Fibroblast of mammary gland (primary cell): ENCODE measurements at regions not wholly inside any gene's neighbourhood (a gene's known extent, or its start where the extent isn't known, plus 50 kb on each side); places are given as distances from the start of the nearest gene placed in this dataset.
"Not testable (repeated sequence)": the region's sequence is repeated elsewhere in the genome, so short reads cannot be mapped to it uniquely, and the experiment has no call there.

ENCODE experiments used
- DNase-seq: peaks from one replicate; pipeline ENCODE4 v3.0.0-alpha.2; 2010; ENCODE audit warnings: low read depth
- H3K4me3 ChIP-seq: 2 replicates; pipeline ENCODE4 v1.5.1; 2011; ENCODE audit warnings: low read depth, mild to moderate bottlenecking, low read length, moderate library complexity; ENCODE audit not compliant: control insufficient read depth
- CTCF ChIP-seq: conservative IDR thresholded peaks from 2 replicates; pipeline ENCODE4 v1.5.1; 2011; ENCODE audit warnings: low read depth, low read length, inconsistent platforms; ENCODE audit not compliant: control insufficient read depth, insufficient read depth

DNA sequence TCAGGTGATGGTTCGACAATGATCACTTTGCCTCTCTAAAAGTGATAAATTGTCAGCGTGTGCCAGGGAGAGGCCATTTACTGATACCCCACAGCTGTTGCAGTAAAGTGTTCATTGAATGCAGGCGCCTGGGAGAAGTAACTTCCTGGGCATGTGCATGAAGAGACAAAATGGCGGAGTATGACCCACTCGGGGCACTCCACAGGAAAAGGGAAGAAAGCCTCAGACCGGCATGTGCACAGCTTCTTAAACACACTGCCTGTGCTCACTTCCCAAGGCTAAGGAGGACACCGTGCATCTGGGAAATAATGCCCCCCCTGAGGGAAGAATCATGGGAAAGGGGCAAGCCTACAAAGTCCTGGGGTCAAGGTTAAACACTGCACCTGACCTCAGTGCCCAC is 329.5 kb downstream of the ICE1 start:
- H3K4me3 ChIP-seq = no peak overlapping the region
- no peak for DNase-seq
- TF ChIP-seq CTCF = no peak

DNA sequence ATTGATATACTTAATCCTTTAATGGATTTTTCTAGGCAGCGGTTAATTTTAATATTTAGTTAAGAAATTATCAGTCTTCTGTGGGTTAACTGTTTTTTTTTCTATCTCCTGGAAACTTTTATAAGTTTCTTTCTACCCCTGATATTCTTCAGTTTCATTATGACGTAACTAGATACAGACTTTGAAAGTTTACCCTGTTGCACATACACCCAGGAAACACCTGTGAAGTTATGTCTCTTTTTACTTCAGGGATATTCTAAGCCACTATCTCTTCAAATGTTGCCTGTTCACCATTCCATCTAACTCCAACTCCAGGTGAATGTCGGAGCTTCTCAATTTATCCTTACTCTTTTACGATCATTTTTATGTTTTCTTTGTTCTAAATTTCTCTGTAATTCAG is 329.0 kb downstream of the ICE1 start:
- no peak for DNase-seq
- no peak for TF ChIP-seq CTCF
- no peak overlapping the region for H3K4me3 ChIP-seq

DNA sequence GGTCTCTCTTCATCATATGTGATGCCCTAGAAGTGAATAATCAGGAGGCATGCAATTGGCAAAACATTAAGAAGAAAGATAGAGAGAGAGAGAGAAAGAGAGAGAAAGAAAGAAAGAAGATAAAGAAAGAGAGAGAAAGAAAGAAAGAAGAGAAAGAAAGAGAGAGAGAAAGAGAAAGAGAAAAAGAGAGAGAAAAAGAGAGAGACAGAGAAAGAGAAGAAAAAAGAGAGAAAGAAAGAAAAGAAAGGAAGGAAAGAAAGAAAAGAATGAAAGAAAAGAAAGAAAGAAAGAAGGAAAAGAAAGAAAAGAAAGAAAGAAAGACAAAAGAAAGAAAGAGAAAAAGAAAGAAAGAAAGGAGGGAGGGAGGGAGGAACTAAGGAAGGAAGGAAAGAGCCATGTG is 318.9 kb downstream of the ICE1 start:
- DNase-seq = no peak
- no peak for TF ChIP-seq CTCF

GRCh38 chr5:5739490-5739945 is 317.0 kb downstream of the ICE1 start:
- DNase-seq = no peak
- H3K4me3 ChIP-seq = no peak overlapping the region
- TF ChIP-seq CTCF = no peak

More for the DNA sequence above, 318.9 kb downstream of the ICE1 start:
- no peak overlapping the region for H3K4me3 ChIP-seq

DNA sequence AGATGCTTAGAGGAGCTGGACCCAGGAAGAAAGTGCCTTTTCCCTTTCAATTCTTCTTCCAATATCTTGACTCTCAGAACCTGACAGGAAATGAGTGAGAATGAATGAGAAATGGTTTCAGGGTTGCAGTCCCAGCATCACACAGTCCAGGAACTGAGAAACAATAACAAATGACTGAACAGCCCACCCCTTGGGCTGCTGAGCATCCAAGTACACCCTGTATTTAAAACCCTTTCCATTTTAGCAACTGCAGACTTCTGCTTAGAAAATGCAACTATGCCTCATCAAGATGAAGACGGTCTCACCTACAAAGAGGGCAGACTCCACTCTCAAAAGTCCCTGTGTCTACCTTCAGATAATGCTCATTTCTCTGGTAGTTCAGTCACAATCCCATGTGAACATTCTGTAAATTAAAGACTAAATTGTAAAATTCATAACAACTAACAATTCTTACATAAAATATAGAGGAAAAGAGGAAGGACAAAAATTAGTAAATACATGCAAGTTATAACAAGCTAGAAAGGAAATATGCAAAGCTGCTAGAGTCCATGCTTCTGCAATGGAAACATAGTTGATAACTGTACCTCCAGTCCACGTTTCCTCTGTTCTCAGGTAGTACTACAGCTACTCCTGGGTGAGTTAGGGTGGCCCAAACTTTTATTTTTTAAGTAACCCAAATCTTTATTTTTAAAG is 316.5 kb downstream of the ICE1 start:
- TF ChIP-seq CTCF = no peak
- DNase-seq = no peak
- no peak overlapping the region for H3K4me3 ChIP-seq

DNA sequence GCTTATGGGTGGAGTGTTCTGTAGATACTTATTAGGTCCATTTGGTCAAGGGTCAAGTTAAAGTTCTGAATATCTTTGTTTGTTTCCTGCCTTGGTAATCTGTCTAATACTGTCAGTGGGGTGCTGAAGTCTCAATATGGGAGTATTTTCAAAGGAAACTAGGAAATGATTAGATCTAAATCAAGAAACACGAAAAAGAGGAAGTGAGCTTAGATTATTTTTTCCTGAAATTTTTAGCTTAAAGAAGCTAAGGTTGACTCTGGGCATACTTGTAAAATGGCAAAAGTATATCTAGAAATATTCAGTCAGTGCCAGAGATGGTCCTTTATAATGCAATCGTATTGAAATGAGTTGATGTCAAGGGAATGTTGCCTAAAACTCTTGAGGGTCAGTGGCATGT is 313.5 kb downstream of the ICE1 start:
- no peak overlapping the region for H3K4me3 ChIP-seq
- DNase-seq = no peak
- no peak for TF ChIP-seq CTCF

- DNase-seq, H3K4me3 ChIP-seq: not testable (repeated sequence)
These were observed 310.6 kb downstream of the ICE1 start for GRCh38 chr5:5733058-5733457.
